Dendritic cell treated with granulocyte-macrophage colony-stimulating factor and Interleukin-4, amounts not matched to agents 40 ng/mL and 50 ng/mL, for 4 days (primary cell): ENCODE measurements at regions not wholly inside any gene's neighbourhood (a gene's known extent, or its start where the extent isn't known, plus 50 kb on each side); places are given as distances from the start of the nearest gene placed in this dataset.

Experiments used
- H3K27ac Mint-ChIP-seq: one replicate; pipeline ENCODE4 v1.8.0; 2022; ENCODE audit warnings: mild to moderate bottlenecking, mixed read lengths
- H3K27me3 Mint-ChIP-seq: one replicate; pipeline ENCODE4 v1.8.0; 2022; ENCODE audit warnings: mild to moderate bottlenecking, mixed read lengths
- H3K36me3 Mint-ChIP-seq: one replicate; pipeline ENCODE4 v1.8.0; 2022; ENCODE audit warnings: low read depth, mixed read lengths
- H3K4me1 Mint-ChIP-seq: one replicate; pipeline ENCODE4 v1.8.0; 2022; ENCODE audit warnings: low read depth, mixed read lengths
- H3K4me3 Mint-ChIP-seq: one replicate; pipeline ENCODE4 v1.8.0; 2022; ENCODE audit warnings: mild to moderate bottlenecking, moderate library complexity, mixed read lengths
- H3K9me3 Mint-ChIP-seq: one replicate; pipeline ENCODE4 v1.8.0; 2022; ENCODE audit warnings: mixed read lengths
- intact Hi-C: fragments of 100-400 bp; cut with micrococcal nuclease; formaldehyde crosslinking; loops from one replicate; pipeline ENCODE4 v1.15.0; 2022

DNA sequence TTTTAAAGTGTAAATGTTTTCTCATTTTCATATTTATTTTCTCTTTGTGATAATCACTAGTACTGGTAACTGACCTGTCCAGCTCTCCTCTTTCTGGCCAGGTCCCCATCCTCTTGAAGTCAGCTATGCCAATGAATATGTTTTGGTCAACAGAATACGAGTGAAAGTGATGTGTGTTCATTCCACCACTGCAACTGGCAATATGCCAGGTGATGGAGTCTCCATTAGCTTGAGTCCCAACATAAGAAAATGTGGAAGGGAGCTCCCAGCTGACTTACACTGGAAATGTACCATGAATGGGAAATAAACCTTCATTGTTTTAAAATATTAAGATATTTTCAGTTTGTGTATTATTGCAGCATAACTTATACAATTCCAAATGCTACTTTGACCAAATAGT is 75.8 kb downstream of the CCDC34 start:
- H3K27me3 Mint-ChIP-seq, result no peaks in the 10 kb centered on the region
- no peak overlapping the region for H3K4me3 Mint-ChIP-seq
- no peaks in the 10 kb centered on the region for H3K4me1 Mint-ChIP-seq

DNA sequence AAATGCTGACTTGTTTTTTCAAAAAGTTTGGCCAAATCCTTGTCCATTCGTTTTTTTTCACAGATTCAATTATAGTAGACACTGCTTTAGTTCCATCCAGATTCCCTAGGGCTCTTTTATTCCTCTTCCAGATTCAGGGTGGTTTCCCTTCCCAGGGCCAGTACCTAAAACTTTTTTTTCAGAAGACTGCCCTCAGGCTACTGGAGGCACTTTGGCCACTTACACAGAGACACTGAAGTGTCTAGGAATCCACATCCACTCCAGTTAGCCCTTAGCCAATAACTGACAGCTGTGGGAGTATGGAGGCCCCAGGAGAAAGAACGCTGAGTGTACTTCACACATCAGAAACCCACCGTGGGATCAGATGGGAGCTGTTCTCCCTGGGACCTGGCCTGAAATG is 77.3 kb downstream of the CCDC34 start:
- Mint-ChIP-seq H3K27me3 (no peaks in the 10 kb centered on the region), H3K36me3 (no peaks in the 10 kb centered on the region), H3K4me1 (no peaks in the 10 kb centered on the region), H3K27ac (no peak overlapping the region), H3K4me3 (no peak overlapping the region), H3K9me3 (peaks cover 4% of the 10 kb centered on the region)
- intact Hi-C loops, result no loop called here

More for the DNA sequence above, 75.8 kb downstream of the CCDC34 start:
- no peak overlapping the region for H3K27ac Mint-ChIP-seq
- intact Hi-C loops, result no loop called here
- peaks cover 18% of the 10 kb centered on the region for H3K9me3 Mint-ChIP-seq
- H3K36me3 Mint-ChIP-seq, result no peaks in the 10 kb centered on the region

DNA sequence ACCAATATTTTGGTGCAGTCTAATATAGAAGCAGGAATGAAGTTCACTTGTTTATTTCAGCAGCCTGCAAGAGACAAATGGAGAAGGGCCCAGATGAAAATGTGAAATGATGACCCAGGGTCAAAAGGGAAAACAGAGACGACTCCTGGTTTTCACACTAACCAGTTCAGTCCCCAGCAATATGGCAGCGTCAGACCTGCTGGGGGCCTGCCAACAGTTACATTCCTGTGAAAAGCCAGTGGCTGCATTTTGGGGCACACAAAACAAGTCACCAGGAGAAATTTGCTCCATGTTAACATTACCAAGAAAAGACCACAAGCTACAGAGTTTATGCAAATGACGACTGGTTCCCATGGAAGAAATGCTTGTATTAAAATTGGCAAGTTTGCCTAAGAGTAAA is 80.2 kb downstream of the CCDC34 start:
- no peaks in the 10 kb centered on the region for H3K4me1 Mint-ChIP-seq
- intact Hi-C loops, result no loop called here
- H3K36me3 Mint-ChIP-seq, result no peaks in the 10 kb centered on the region
- H3K27ac Mint-ChIP-seq, result no peak overlapping the region
- H3K4me3 Mint-ChIP-seq, result no peak overlapping the region
- no peaks in the 10 kb centered on the region for H3K9me3 Mint-ChIP-seq
- no peaks in the 10 kb centered on the region for H3K27me3 Mint-ChIP-seq

DNA sequence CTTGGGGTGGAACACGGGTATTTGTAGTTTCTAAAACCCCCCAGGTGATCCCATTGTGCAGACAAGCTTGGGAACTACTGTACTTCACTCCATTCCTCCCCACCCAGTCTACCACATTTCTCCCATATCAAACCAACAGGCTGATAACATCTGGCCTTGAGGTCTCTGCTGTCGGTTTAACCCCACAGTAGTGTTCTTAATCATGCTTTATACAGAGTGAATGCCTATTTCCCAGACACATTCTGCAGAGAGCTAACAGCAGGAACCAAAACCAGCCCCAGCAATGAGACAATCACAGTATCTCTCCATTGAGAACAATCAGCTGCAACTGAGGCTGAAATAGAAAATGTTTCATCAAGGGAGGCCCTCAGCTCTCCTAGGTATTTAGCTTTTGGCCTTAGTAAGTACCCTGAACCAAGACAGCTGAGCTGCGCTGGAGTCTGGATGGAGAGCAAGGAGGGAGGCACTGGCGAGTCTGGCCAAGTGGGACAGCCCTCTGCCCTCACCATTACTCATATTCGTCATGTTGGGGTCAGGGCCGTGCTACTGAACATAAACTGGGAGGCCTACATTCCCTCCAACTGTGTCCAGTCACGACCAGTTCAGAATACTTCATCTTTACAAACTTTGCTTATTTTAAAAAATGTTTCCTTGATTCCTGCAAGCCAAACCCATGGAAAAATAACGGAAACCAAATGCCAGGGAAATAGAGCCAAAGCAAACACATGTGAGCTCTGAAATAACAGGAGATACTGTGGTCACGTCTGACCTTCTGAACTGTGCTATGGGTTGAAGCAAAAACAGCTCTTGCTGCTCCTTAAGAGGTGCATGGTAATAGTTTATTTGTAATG is 81.0 kb downstream of the CCDC34 start:
- H3K4me3 Mint-ChIP-seq, result no peak overlapping the region

DNA sequence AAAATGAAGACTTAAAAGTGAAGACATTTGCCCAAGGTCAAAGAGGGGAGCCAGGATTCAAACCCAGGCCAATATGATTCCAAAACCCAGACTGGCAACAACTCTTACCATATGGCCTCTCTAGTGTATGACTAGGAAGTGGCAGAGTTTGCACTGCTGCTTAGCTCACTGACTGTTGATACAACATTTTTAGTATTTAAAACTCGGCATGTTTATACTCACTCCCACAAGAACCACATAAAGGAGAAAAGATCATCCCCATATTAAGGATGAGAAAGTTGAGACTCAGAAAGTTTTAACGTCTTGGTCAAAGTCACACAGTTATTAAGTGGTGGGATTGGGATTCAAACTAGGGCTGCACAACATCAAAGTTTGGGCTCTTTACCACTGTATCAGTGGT is 81.7 kb downstream of the CCDC34 start:
- H3K9me3 Mint-ChIP-seq, result no peaks in the 10 kb centered on the region
- H3K4me3 Mint-ChIP-seq, result no peak overlapping the region
- H3K36me3 Mint-ChIP-seq, result no peaks in the 10 kb centered on the region
- no peaks in the 10 kb centered on the region for H3K4me1 Mint-ChIP-seq
- intact Hi-C loops, result no loop called here
- no peak overlapping the region for H3K27ac Mint-ChIP-seq
- no peaks in the 10 kb centered on the region for H3K27me3 Mint-ChIP-seq

More for the DNA sequence above, 81.0 kb downstream of the CCDC34 start:
- Mint-ChIP-seq H3K36me3 (no peaks in the 10 kb centered on the region), H3K27ac (no peak overlapping the region), H3K27me3 (no peaks in the 10 kb centered on the region), H3K4me1 (no peaks in the 10 kb centered on the region), H3K9me3 (no peaks in the 10 kb centered on the region)
- intact Hi-C loops, result no loop called here

DNA sequence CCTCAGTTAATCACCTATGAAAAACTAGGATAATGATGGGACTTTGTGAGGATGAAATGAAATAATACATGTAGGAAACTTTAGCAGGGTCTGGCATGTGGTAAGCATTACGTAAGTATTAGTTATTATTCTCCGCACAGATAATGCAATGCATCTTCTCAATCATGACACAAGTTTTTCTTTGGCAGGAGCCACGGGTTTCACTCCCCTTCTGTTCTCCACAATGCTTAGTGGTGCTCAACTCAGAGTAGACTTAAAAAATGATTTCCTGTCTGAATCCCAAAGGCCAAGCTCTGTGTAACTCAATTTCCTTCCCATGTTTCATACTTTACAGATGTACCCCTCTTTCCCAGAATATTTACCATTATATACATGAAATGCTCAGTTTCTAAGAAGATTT is 82.9 kb downstream of the CCDC34 start:
- Mint-ChIP-seq H3K27ac (no peak overlapping the region), H3K36me3 (no peaks in the 10 kb centered on the region), H3K27me3 (no peaks in the 10 kb centered on the region), H3K9me3 (no peaks in the 10 kb centered on the region), H3K4me3 (no peak overlapping the region), H3K4me1 (no peaks in the 10 kb centered on the region)
- intact Hi-C loops, result no loop called here

DNA sequence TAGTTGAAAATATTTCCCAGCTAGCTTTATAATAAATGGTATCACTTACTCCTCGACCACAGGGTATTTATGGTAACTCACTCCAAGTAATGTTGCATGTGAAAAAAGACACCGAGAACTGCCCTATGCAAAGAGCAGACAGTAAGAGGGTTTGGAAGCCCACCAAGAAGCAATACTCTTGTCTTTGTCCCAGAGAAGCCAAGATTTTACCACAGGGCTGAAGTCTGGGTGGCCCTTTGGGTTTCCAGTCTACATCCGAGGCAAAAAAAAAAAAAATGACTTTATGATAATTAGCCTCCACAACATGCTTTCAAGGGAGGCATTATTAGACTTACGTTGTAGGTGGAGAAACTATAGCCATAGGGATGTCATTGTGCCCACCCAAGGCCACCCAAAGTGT is 83.6 kb downstream of the CCDC34 start:
- H3K27me3 Mint-ChIP-seq, result no peaks in the 10 kb centered on the region
- H3K36me3 Mint-ChIP-seq, result no peaks in the 10 kb centered on the region
- no peak overlapping the region for H3K4me3 Mint-ChIP-seq
- H3K27ac Mint-ChIP-seq, result no peak overlapping the region
- no peaks in the 10 kb centered on the region for H3K4me1 Mint-ChIP-seq
- intact Hi-C loops, result no loop called here
- H3K9me3 Mint-ChIP-seq, result no peaks in the 10 kb centered on the region

DNA sequence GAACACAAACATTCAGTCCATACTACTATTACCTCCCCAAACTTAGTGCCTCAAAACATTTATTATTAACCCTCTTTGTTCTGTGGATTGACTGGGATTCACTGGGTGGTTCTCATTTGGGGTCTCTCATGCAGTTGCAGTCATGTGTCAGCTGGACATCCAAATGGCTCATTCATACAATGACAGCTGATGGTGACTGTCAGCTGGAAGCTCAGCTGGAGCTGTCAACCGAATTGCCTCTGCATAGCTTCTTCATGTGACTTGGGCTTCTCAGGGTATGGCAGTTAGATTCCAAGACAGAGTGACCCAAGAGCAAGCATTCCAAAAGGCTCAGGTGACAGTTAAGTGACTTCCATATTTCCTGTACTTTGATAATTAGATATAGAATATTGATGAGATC is 85.2 kb downstream of the CCDC34 start:
- H3K4me1 Mint-ChIP-seq, result no peaks in the 10 kb centered on the region
- intact Hi-C loops, result no loop called here
- H3K27me3 Mint-ChIP-seq, result no peaks in the 10 kb centered on the region
- no peak overlapping the region for H3K4me3 Mint-ChIP-seq
- H3K27ac Mint-ChIP-seq, result no peak overlapping the region
- no peaks in the 10 kb centered on the region for H3K36me3 Mint-ChIP-seq
- H3K9me3 Mint-ChIP-seq, result peaks cover 4% of the 10 kb centered on the region

DNA sequence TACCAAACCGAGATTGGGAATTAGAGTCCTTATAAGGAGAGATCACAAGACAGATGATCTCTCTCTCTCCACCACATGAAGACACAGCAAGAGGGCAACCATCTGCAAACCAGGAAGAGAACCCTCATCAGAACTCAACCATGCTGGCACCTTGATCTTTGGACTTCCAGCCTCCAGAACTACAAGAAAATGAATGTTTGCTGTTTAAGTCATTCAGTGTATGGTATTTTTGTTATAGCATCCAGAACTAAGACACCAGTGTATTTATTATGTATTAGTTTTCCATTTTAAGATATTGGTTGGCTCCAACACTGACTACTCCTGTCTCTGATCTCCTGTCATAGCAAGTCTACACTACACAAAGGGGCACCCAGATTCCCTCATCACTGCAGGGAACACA is 86.9 kb downstream of the CCDC34 start:
- no peaks in the 10 kb centered on the region for H3K36me3 Mint-ChIP-seq

DNA sequence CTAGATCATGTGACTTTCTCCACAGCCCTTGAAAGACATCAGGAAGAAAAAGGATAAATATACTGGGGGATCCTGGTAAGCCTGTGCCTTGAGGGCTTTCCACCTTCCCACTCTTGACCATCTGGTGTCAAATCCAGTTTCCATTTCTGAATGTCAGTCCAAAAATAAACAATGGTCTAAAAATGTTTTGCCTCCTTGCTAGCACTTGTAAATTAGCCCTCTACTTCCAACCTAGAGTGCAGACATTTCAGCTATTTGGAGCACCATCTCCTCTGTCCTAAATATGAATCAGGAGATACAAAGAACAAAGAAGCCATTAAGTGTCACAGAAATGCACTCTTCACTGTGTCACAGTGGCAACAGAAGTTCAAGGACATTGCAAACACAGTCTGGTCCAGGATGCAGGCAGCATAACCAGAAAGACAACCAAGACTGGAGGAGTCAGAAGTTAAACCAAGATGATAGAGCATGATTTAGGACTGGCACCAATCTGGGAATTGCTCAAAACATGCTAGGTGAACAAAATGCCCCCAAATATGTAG is 88.1 kb downstream of the CCDC34 start:
- intact Hi-C loops, result no loop called here
- Mint-ChIP-seq H3K9me3 (peaks cover 23% of the 10 kb centered on the region), H3K4me1 (no peaks in the 10 kb centered on the region), H3K36me3 (no peaks in the 10 kb centered on the region), H3K4me3 (no peak overlapping the region), H3K27ac (no peak overlapping the region), H3K27me3 (no peaks in the 10 kb centered on the region)

More for the DNA sequence above, 86.9 kb downstream of the CCDC34 start:
- Mint-ChIP-seq H3K4me3 (no peak overlapping the region), H3K27ac (no peak overlapping the region), H3K9me3 (peaks cover 21% of the 10 kb centered on the region), H3K27me3 (no peaks in the 10 kb centered on the region), H3K4me1 (no peaks in the 10 kb centered on the region)
- intact Hi-C loops, result no loop called here

DNA sequence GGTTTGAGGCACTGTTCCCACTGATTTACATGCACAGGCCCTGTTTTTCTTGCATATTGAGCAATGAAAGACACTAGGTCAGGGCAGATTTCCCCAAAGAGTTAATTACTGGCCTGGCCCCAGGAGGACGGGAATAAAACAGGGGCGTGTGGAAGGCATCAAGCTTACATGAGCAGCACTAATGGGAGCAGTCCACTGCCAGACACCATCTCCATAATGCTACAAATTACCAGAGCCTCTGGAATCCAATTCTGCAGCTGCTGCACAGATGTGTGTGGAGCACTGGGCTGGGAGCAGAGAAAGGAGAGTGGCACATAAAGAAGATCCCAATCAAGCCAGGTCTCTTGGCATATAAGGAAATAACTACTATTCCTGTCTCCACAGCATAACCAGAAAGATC is 96.9 kb downstream of the CCDC34 start:
- H3K27me3 Mint-ChIP-seq, result no peaks in the 10 kb centered on the region
- no peaks in the 10 kb centered on the region for H3K4me1 Mint-ChIP-seq
- no peaks in the 10 kb centered on the region for H3K36me3 Mint-ChIP-seq
- intact Hi-C loops, result no loop called here
- no peak overlapping the region for H3K4me3 Mint-ChIP-seq
- H3K27ac Mint-ChIP-seq, result no peak overlapping the region
- H3K9me3 Mint-ChIP-seq, result peaks cover 2% of the 10 kb centered on the region

DNA sequence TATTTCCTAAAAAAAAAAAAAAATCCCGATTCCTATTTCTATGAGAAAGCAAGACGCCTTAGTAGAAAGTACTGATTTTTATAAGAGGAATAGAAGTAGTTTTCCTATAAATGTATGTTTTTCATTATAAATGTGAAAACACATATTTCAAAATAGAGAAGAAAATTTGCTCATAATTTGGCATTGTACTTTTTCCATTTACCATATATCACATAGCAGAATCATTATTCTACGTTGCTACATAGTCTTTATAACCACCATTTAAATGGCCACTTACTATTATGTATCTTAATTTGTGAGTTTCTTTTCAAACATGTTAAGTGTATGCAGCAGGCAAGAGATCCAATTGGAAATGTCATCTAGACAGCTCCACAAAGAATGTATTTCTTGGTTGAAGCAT is 99.0 kb downstream of the CCDC34 start:
- Mint-ChIP-seq H3K9me3 (no peaks in the 10 kb centered on the region), H3K36me3 (no peaks in the 10 kb centered on the region), H3K4me3 (no peak overlapping the region), H3K27me3 (no peaks in the 10 kb centered on the region), H3K27ac (no peak overlapping the region), H3K4me1 (no peaks in the 10 kb centered on the region)
- intact Hi-C loops, result no loop called here

DNA sequence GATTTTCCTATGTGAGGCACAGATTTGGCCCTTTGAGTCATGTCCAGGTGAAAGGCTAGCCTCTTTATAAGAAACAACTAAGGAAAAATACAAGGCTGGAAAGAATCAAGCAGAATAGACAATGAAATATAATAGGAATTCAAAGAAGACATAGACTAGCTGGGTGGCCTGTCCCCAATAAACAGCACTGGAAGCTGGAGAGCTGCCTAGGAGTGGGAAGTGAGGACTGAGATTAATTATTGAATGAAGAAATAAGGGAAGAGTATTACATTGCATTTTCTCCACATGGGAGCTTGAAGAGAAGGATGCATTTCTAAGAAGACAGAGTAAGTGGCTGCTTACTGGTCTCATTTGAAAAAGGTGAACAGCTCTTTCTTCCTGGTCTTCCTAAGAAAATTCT is 100.0 kb downstream of the CCDC34 start:
- no peaks in the 10 kb centered on the region for H3K9me3 Mint-ChIP-seq
- H3K36me3 Mint-ChIP-seq, result no peaks in the 10 kb centered on the region
- H3K4me1 Mint-ChIP-seq, result no peaks in the 10 kb centered on the region
- no peak overlapping the region for H3K27ac Mint-ChIP-seq
- no peak overlapping the region for H3K4me3 Mint-ChIP-seq
- H3K27me3 Mint-ChIP-seq, result no peaks in the 10 kb centered on the region
- intact Hi-C loops, result no loop called here

DNA sequence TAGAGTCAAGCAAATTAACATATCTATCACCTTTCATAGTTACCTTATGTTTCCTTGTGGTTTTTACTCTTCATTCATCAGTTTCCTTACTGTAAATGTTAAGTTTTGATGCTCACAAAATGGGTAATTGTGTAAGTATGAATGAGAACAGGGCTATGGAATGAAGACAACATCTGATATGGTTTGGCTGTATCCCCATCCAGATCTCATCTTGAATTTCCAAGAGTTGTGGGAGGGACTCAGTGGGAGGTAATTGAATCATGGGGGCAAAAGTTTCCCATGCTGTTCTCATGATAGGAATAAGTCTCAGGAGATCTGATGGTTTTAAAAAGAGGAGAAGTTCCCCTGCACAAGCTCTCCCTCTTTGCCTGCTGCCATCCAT is 107.6 kb downstream of the CCDC34 start:
- Mint-ChIP-seq H3K4me1 (no peaks in the 10 kb centered on the region), H3K27ac (no peak overlapping the region), H3K4me3 (no peak overlapping the region), H3K36me3 (no peaks in the 10 kb centered on the region), H3K9me3 (no peaks in the 10 kb centered on the region), H3K27me3 (no peaks in the 10 kb centered on the region)
- intact Hi-C loops, result no loop called here
